Ovary (tissue), 3 donors: ENCODE measurements at regions not wholly inside any gene's neighbourhood (a gene's known extent, or its start where the extent isn't known, plus 50 kb on each side); places are given as distances from the start of the nearest gene placed in this dataset.

Experiments used
- CTCF ChIP-seq, 3 donors: fragments of 450-650 bp in 2 of 3; fragments of 200-600 bp in 1 of 3; IDR thresholded peaks; one replicate each; pipeline versions ENCODE4 v1.5.1 to v1.8.0; 2016 to 2022; ENCODE audit warnings: antibody characterized with exemption in 3 of 3, mild to moderate bottlenecking in 1 of 3
- EP300 ChIP-seq: sonication (generic); formaldehyde crosslinking; IDR thresholded peaks from one replicate; pipeline ENCODE4 v1.6.1; 2017; ENCODE audit warnings: antibody characterized with exemption
- POLR2A ChIP-seq: fragments of 450-650 bp; IDR thresholded peaks from one replicate; pipeline ENCODE4 v1.6.1; 2017; ENCODE audit warnings: antibody characterized with exemption, mild to moderate bottlenecking, moderate library complexity
- donor health status: DM: no; HTN: no; CAD: no.

GRCh38 chr4:38294238-38294637 lies 334.0 kb downstream of the PTTG2 start:
- TF ChIP-seq POLR2A (no peak), CTCF (IDR thresholded peaks at IDR 0.05) (no peak), EP300 (no peak)
